Activated CD4-positive, alpha-beta memory T cell treated with anti-CD3 and anti-CD28 coated beads for 36 hours (primary cell): ENCODE measurements at regions not wholly inside any gene's neighbourhood (a gene's known extent, or its start where the extent isn't known, plus 50 kb on each side); places are given as distances from the start of the nearest gene placed in this dataset.

Experiments used
- CTCF ChIA-PET: fragments of 350-600 bp; sonication (Branson Sonifier 250); formaldehyde crosslinking; loops from one replicate; lab custom pipeline; 2021; ENCODE audit warnings: antibody characterized with exemption, inconsistent platforms; lab: Charles Lee
- POLR2A ChIA-PET: fragments of 350-600 bp; sonication (Branson Sonifier 250); formaldehyde crosslinking; loops from one replicate; lab custom pipeline; 2021; ENCODE audit warnings: antibody characterized with exemption; lab: Charles Lee
- DNase-seq: peaks from one replicate; pipeline ENCODE4 v3.0.0-alpha.2; 2020
- H3K27ac Mint-ChIP-seq: one replicate; pipeline ENCODE4 v1.8.0; 2021; ENCODE audit warnings: mixed read lengths
- H3K27me3 Mint-ChIP-seq: one replicate; pipeline ENCODE4 v1.8.0; 2021; ENCODE audit warnings: mixed read lengths
- H3K36me3 Mint-ChIP-seq: one replicate; pipeline ENCODE4 v1.8.0; 2021; ENCODE audit warnings: mixed read lengths
- H3K4me1 Mint-ChIP-seq: one replicate; pipeline ENCODE4 v1.8.0; 2021; ENCODE audit warnings: low read depth, mixed read lengths
- H3K4me3 Mint-ChIP-seq: one replicate; pipeline ENCODE4 v1.8.0; 2021; ENCODE audit warnings: mild to moderate bottlenecking, mixed read lengths
- H3K9me3 Mint-ChIP-seq: one replicate; pipeline ENCODE4 v1.8.0; 2021; ENCODE audit warnings: mixed read lengths
- intact Hi-C: fragments of 100-400 bp; cut with micrococcal nuclease; formaldehyde crosslinking; loops from one replicate; pipeline ENCODE4 v1.15.1; 2023

DNA sequence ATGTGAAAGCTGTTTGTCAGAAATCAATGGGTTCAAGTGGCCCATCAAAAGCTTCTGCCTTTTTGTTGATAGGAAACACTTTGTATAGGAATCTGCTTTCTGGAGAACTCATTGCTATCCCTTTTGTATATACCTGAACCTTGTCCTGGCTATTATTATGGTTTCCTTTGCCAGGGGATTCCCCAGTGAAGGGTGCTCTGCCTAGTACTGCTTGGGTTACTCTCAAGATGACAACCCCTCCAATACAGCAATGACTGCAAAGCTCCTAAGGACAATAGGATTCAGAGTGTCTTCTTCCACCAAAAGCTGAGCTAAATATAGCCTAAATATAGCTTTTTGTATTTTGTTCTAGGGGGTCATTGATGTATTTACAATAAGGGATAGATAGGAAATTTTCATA lies 54.0 kb upstream of the PTPRK start:
- Mint-ChIP-seq H3K27ac (no peak overlapping the region), H3K9me3 (no peaks in the 10 kb centered on the region), H3K4me3 (no peak overlapping the region), H3K4me1 (no peaks in the 10 kb centered on the region), H3K36me3 (no peaks in the 10 kb centered on the region), H3K27me3 (no peaks in the 10 kb centered on the region)
- CTCF ChIA-PET: no interaction called here
- intact Hi-C loops: no loop called here
- no peak for DNase-seq
- POLR2A ChIA-PET: no interaction called here

DNA sequence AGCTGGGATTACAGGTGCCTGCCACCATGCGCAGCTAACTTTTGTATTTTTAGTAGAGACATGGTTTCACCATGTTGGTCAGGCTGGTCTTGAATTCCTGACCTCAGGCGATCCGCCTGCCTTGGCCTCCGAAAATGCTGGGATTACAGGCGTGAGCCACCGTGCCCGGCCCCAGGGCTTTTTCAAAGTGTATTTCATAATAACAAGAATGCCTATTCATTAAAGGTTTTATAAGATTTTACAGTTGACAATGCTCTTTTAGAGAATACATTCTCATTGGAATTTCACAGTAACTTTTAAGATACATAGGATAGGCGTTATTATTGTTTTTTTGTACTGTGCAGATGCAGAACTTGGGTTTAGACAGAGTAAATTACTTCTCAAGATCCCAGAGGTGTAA lies 52.6 kb upstream of the PTPRK start:
- H3K4me1 Mint-ChIP-seq: no peaks in the 10 kb centered on the region
- ChIA-PET CTCF (no interaction called here), POLR2A (no interaction called here)
- no peak for DNase-seq
- no peak overlapping the region for H3K27ac Mint-ChIP-seq
- H3K36me3 Mint-ChIP-seq: no peaks in the 10 kb centered on the region
- no peaks in the 10 kb centered on the region for H3K9me3 Mint-ChIP-seq
- H3K27me3 Mint-ChIP-seq: no peaks in the 10 kb centered on the region
- intact Hi-C loops: no loop called here
- no peak overlapping the region for H3K4me3 Mint-ChIP-seq

DNA sequence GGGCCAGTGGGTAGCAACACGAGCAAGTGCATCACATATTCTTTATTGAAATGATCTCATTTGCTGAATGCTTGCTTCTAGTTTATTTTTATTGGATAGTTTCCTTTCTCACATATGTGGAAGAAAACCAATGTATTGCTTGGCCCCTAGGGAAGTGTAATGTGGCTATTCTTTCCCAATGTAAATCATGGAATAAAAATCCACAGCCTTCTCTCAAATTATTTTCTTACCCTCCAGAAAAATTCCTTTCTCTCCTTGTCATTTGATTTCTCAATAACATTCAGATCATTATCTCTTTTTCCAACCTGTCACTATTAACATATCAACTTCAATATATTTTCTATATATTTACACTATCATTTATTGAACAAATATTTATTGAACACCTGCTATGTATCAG lies 51.9 kb upstream of the PTPRK start:
- Mint-ChIP-seq H3K36me3 (no peaks in the 10 kb centered on the region), H3K9me3 (no peaks in the 10 kb centered on the region), H3K4me3 (no peak overlapping the region), H3K4me1 (no peaks in the 10 kb centered on the region), H3K27me3 (no peaks in the 10 kb centered on the region), H3K27ac (no peak overlapping the region)
- intact Hi-C loops: no loop called here
- DNase-seq: no peak
- ChIA-PET POLR2A (no interaction called here), CTCF (no interaction called here)

DNA sequence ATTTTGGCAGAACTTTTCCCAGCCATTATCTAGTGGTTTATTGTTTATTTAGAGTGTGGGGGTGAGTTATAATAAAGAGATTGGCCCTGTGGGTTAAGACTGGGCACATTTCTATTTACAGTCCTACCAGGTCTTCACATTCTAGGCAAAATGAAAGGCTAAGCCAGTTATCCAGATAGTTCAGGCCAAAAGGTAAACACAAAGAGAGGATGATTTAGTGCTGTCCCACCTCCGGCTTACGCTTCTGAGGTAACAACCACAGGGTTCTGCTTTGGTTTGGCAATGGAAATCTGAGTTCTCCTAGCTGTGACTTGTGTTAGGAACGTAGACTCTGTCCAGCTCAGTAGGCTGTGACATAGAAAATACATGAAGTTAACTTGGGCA lies 50.3 kb upstream of the PTPRK start:
- Mint-ChIP-seq H3K4me1 (no peaks in the 10 kb centered on the region), H3K9me3 (no peaks in the 10 kb centered on the region), H3K27ac (no peak overlapping the region), H3K36me3 (no peaks in the 10 kb centered on the region), H3K27me3 (no peaks in the 10 kb centered on the region), H3K4me3 (no peak overlapping the region)
- ChIA-PET CTCF (no interaction called here), POLR2A (no interaction called here)
- intact Hi-C loops: no loop called here
- DNase-seq: no peak

DNA sequence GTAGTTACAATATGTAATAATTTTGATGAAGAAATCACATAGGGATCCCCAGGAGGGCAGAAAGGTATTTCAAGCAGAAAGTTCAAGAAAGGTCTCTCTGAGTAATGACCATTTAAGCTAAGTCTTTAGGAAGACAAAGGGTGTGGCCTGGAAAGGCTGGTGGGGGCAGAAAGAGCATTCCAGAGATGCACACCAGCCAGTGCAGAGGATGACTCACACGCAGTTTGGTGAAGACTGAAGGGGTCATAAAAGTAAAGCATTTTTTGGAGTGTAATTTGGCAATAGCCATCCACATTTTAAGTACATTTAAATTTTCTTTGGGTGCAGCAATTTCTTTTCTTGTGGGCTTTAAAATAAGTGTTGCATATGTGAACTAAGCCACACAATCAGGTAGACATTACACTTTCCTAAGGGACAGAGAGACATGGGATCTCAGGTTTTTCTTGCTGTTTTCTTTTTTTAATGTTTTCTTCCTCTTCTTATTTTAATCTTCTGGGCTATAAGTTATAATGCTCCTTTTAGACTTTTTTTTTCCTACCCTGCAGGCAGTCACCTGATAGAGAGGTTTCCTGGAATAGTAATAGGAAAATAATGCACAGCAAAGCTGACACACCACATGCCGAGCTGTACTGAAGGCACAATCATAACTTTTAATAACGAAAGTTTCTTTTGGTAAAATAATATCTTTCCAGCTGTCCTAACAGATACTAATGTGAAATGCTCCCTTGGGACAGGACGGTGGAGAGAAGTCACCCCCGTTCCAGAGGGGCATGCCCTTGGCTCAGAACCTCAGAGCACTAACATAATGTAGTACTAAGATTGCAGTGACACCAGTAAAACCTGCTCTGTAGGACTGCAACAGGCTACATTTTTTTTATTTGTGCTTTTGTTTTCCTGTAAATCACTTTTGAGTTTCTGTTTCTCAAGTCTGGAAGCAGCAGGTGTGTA lies 49.6 kb upstream of the PTPRK start:
- Mint-ChIP-seq H3K4me3 (no peak overlapping the region), H3K27ac (no peak overlapping the region), H3K27me3 (no peaks in the 10 kb centered on the region), H3K36me3 (no peaks in the 10 kb centered on the region), H3K4me1 (no peaks in the 10 kb centered on the region), H3K9me3 (no peaks in the 10 kb centered on the region)
- no peak for DNase-seq
- intact Hi-C loops: no loop called here
- POLR2A ChIA-PET: no interaction called here
- CTCF ChIA-PET: no interaction called here
